KG1 (cell line): ENCODE measurements at regions not wholly inside any gene's neighbourhood (a gene's known extent, or its start where the extent isn't known, plus 50 kb on each side); places are given as distances from the start of the nearest gene placed in this dataset.
"Not testable (repeated sequence)": the region's sequence is repeated elsewhere in the genome, so short reads cannot be mapped to it uniquely, and the experiment has no call there.

Experiments
- DNase-seq: peaks from one replicate; lab custom pipeline; 2025; lab: John Stamatoyannopoulos, UW

GRCh38 chr4:23022032-23022431, 329.3 kb downstream of the GBA3 start:
- no peak for DNase-seq

- no peak for DNase-seq
These were observed 328.3 kb downstream of the GBA3 start for GRCh38 chr4:23021040-23021439.

DNA sequence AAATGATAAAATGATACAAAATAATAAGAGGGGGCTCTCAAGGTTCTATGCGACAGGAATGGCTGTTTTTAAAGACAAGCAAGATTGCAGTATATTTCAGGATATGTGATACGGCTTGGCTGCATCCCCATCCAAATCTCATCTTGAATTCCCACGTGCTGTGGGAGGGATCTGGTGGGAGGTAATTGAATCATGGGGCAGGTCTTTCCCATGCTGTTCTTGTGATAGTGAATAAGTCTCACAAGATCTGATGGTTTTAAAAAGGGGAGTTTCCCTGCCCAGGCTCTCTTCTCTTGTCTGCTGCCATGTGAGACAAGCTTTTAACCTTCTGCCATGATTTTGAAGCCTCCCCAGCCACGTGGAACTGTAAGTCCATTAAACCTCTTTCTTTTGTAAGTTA, 327.7 kb downstream of the GBA3 start:
- not testable (repeated sequence) for DNase-seq

DNA sequence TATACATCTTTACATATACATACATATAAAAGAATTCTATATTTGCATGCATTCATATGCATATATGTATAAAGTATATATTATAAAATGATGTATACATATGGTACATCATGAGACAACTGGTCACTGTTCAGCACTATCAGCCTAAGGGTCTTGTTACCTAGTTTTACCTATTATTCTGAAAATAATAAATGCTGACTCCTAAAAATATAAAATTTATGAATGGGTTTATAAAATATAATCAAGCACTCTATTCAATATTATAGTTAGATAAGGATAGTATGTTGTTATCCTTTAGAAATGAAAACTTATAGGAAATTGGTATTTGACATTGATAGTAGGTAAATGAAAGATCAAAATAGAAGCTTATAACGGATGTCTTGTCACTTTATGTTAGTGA, 324.2 kb downstream of the GBA3 start:
- no peak for DNase-seq

- no peak for DNase-seq
These were observed 323.1 kb downstream of the GBA3 start for GRCh38 chr4:23015821-23016220.

- DNase-seq = no peak
These were observed 316.4 kb downstream of the GBA3 start for GRCh38 chr4:23009093-23009492.

DNA sequence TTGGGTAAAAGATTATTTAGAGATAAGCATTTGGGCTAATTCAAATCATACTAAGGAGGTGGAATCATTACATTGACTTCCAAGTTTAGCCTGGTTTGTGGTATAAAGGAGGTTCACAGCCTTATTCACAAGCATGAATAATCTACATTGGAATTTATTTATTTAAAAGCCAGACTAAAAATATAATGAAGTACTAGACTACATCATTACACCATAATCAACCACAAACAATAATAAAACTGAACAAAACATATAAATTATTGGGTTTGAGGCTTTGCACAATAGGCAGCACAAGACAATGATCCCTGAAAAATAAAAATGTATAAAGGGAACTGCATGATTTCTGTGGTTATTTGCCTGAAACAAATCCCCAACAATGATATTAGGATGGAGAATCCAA, 314.0 kb downstream of the GBA3 start:
- DNase-seq = no peak

- no peak for DNase-seq
These were observed 313.0 kb downstream of the GBA3 start for GRCh38 chr4:23005691-23006090.

- no peak for DNase-seq
These were observed 308.7 kb downstream of the GBA3 start for GRCh38 chr4:23001478-23001877.

DNA sequence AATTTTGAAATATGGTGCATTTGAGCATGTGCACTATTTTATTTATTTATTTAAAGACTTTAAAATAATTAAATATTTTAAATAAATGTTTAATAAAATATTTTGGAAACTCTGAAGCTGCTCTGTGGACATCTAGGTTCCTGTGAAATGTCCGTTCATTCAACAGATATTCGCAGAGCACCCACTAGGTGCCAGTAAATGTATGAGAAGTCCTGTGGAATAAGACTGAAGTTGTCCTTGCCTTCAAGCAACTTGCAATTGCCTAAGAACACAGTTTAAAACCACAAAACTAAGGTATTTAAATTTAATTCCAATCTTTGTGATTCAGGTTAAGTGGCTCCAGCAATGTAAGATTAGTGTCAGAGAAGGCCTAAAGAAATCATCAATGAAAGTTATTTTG, 306.7 kb downstream of the GBA3 start:
- no peak for DNase-seq

GRCh38 chr4:22997358-22998224, 304.9 kb downstream of the GBA3 start:
- DNase-seq = no peak

DNA sequence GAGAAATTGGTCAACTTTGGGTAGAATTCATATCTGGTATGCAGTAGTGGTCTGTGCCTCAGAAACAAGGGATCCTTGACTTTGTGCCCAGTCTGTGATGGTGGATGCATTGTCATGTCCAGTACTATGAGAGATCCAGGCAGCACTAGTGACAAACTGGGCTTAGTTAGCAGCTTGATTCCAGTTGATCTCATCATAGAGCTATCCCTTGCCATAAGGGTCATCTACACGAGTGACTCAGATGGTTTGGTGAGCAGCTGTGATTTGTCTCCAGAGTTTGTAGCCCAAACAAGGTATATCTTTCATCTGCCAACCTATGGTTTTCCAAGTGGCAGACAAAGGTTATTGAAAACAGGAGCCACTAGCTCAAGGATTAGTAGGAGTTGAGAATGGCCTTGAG, 298.8 kb downstream of the GBA3 start:
- DNase-seq = no peak

- DNase-seq = no peak
These were observed 295.8 kb downstream of the GBA3 start for GRCh38 chr4:22988526-22988925.

DNA sequence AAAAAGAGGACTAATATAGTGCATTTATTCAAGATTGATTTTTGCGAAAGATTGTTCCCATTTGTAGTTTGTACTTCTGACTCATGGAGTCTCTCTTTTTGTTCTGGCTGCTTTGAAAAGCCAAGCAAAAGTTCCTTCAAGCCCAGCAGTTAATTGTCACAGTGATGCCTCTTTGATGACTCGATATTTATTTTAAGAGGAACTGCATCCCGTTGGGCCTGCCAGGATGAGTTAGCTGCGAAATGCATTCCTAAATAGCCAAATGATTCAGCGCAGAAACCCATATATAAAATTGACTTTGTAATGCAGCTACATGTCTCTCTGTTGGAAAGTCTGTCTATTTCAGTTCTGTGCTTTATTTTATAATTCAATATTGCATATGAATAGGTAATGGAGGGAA, 295.1 kb downstream of the GBA3 start:
- no peak for DNase-seq

DNA sequence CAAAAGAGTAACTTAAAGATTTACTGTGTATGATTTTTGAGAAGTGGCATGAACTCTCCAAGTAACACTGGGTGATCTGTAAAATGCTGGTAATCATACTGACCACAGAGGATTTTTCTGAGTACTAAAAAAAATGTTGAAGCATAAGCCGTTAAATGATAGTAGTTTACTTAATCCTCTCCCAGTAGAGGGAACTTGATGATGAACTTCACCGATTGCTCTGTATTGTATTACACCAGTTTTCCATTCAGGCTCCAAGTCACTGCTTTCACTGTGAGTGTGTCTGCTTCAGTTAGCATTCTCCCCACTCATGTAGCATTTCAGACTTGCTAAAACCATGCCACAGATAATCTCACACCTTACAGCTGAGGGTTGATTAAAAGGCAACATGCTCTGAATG, 294.1 kb downstream of the GBA3 start:
- no peak for DNase-seq

- DNase-seq = no peak
These were observed 293.5 kb downstream of the GBA3 start for GRCh38 chr4:22986262-22986661.

DNA sequence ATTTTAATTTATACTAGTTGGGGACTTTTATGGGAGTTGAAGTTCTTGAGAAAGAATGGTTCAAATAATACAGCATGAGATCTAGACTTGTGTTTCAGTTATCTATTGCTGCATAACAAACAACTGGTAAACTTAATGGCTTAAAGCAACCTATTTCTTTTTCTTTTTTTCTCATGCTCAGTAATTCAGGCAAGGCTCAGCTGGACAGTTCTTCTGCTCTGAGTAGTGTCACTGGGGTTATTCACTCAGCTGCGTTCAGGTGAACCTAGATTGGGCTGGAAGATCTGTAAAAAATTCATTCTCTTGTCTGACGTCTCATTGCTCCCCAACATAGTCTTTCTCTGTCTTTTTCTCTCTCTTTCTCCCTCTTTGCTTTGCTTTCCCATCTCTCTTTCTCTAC, 291.7 kb downstream of the GBA3 start:
- DNase-seq = no peak

DNA sequence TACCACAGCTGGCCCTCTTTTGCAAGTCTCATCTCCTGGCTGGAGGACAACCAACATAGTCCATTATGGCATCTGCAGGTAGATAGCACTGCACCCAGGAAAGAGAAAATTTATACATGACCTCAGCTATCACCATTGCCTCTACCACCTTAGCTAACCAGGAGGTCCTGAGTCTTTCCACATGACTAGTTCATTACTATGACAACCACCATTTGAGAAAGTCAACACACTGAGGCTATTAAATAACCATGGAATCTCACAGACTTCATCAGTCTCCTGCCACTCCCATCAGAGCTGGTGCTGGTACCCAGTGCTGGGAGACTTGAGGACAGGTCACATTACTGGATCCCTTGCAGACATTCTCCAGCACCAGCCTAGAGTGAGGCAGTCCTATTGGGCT, 285.9 kb downstream of the GBA3 start:
- DNase-seq = no peak

DNA sequence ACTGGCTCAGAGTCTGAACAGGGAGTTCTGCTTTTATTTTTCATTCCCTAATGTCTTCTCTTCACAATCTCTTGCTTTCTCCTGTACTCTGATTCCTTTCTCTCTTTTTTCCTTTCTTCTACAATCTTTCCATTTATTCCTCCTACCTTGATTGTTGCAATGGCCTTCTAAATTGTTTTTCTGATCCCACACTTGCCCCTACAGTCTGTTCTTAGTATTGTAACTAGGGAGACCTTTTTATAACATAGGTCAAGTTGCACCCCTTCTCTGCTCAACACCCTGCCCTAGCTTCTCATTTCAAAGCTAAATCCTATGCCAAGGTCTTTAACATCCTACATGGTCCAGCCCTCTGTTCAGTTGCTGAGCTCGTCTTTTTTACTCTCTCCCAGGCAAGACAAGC, 277.9 kb downstream of the GBA3 start:
- DNase-seq = no peak

DNA sequence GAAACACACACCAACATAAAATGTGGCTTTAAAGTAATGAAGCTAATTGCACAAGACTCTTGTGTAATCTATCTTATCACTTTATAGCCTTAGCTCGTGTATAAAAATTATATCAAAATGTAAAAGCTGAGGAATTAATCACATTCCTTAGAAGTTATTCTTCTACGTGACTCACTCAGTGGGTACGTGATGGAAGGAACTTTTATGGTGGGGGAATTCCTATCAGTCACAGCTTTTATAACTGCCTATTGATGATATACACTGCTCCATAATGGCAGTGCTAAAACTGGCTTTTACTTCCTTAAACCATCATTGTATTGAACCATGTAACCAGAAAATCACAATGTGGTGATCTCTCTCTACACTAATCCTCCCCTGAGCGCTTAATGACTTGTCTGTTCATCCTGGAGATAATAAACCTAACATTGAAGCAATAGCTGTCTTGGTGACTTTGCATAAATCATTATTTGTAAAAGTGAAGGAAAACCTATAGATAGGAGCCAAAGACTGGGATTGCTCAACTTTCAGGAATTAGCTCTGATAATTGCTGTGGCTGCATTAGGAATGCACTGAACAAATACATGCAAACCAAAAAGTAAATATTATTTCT, 276.7 kb downstream of the GBA3 start:
- DNase-seq = no peak

GRCh38 chr4:22962295-22962694, 269.6 kb downstream of the GBA3 start:
- peak; percentile 6 for DNase-seq

- DNase-seq = no peak
These were observed 266.7 kb downstream of the GBA3 start for GRCh38 chr4:22959483-22959882.

DNA sequence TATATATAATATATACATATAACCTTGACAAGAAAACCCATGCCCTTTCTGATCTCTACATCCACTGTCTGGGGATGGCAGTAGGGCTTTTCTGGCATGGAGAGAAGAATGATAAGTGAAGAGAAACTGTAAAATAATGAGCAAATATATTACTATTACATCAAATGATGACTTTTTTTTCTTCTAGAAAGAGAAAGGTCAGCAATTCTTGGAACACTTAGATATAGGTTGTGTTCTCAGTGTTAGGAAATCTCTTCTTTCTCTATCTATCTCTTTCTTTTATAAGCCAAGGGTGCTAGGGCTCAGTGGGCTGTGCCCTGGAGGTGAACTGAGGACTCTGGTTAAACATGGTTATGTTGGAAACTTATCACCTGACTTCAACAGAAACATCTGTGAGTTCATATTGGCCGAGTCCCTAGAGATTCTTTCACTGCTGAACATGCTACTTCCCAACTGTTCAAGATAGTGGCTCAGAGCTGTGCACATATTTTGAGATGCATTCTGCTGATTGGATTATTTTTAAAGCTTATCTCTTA, 265.1 kb downstream of the GBA3 start:
- DNase-seq = no peak
